ENCODE measurements at regions not wholly inside any gene's neighbourhood (a gene's known extent, or its start where the extent isn't known, plus 50 kb on each side); places are given as distances from the start of the nearest gene placed in this dataset.
A peak's percentile ranks its signal among the peaks of the same experiment; 100 is the strongest.

- no peak for TF ChIP-seq ATF1 (CRISPR knock-in tag; IDR thresholded peaks at IDR 0.05)
- TF ChIP-seq ZNF425 (CRISPR knock-in tag; conservative IDR thresholded peaks at IDR 0.05), result no peak
- no peak for TF ChIP-seq ARID4B (CRISPR knock-in tag; IDR thresholded peaks at IDR 0.05; ENCODE audit: borderline replicate concordance)
- no peak for TF ChIP-seq ZNF317 (CRISPR knock-in tag; IDR thresholded peaks at IDR 0.05; ENCODE audit: borderline replicate concordance, low read depth)
- TF ChIP-seq FOXP1 (CRISPR knock-in tag; IDR thresholded peaks at IDR 0.05; ENCODE audit: borderline replicate concordance), result no peak
These were observed 99.7 kb upstream of the SYT13 start (continued) for GRCh38 chr11:45385844-45386243.

GRCh38 chr11:45385423-45385822 lies 99.3 kb upstream of the SYT13 start:
- TF ChIP-seq IRF2 (CRISPR knock-in tag; IDR thresholded peaks at IDR 0.05; ENCODE audit: borderline replicate concordance, low read depth), result no peak
- ChIA-PET CTCF (interaction anchor here (1.1 to 3.0 kb wide), 5 partner anchors 14 to 386 kb away, joined by 3 to 15 read pairs (median 3); no protein-coding TSS in a partner anchor), POLR2A (no interaction called here)
- ATAC-seq (no peak), DNase-seq (ENCODE audit: low spot score) (no peak)
- peaks cover 7% of the 10 kb centered on the region; the same call in 1 of the 2 replicates for H3K27me3 Mint-ChIP-seq (ENCODE audit: low read depth)
- H3K27ac Mint-ChIP-seq, result no peak overlapping the region
- no peak overlapping the region for H3K4me3 Mint-ChIP-seq
- peaks cover 4% of the 10 kb centered on the region for H3K9me3 Mint-ChIP-seq
- H3K4me1 Mint-ChIP-seq, result peaks cover 6% of the 10 kb centered on the region; the same call in 1 of the 2 replicates
- no peaks in the 10 kb centered on the region for H3K36me3 Mint-ChIP-seq

- Mint-ChIP-seq H3K4me3 (no peak overlapping the region), H3K27ac (no peak overlapping the region), H3K4me1 (peaks cover 4% of the 10 kb centered on the region), H3K36me3 (no peaks in the 10 kb centered on the region), H3K27me3 (ENCODE audit: low read depth) (peaks cover 7% of the 10 kb centered on the region), H3K9me3 (peaks cover 4% of the 10 kb centered on the region)
- CTCF ChIA-PET, result interaction anchor here (1.2 to 1.9 kb wide), 3 partner anchors 13 to 387 kb away, joined by 3 to 11 read pairs (median 10); no protein-coding TSS in a partner anchor
- POLR2A ChIA-PET, result no interaction called here
- no peak for DNase-seq (ENCODE audit: low spot score)
- ATAC-seq, result peak; percentile 39; the same call in 1 of the 2 replicates
- TF ChIP-seq ATF2 (CRISPR knock-in tag; IDR thresholded peaks at IDR 0.05; ENCODE audit: borderline replicate concordance, low read depth), result no peak
- no peak for TF ChIP-seq ERG (CRISPR knock-in tag; IDR thresholded peaks at IDR 0.05)
- TF ChIP-seq ATF1 (CRISPR knock-in tag; IDR thresholded peaks at IDR 0.05), result no peak
- TF ChIP-seq JUN (CRISPR knock-in tag; IDR thresholded peaks at IDR 0.05), result no peak
- no peak for TF ChIP-seq STAT6 (CRISPR knock-in tag; conservative IDR thresholded peaks at IDR 0.05; ENCODE audit: low read depth)
- TF ChIP-seq SP1 (CRISPR knock-in tag; conservative IDR thresholded peaks at IDR 0.05), result no peak
- no peak for TF ChIP-seq TP53 (CRISPR knock-in tag; IDR thresholded peaks at IDR 0.05)
- TF ChIP-seq ZNF512 (CRISPR knock-in tag; IDR thresholded peaks at IDR 0.05; ENCODE audit: borderline replicate concordance), result no peak
- no peak for TF ChIP-seq MLX (CRISPR knock-in tag; IDR thresholded peaks at IDR 0.05)
- TF ChIP-seq MYBL2 (CRISPR knock-in tag; IDR thresholded peaks at IDR 0.05), result no peak
- TF ChIP-seq CREM (CRISPR knock-in tag; IDR thresholded peaks at IDR 0.05), result no peak
These were observed 98.6 kb upstream of the SYT13 start for GRCh38 chr11:45384711-45385241.
